ES-I3 (cell line): ENCODE measurements at regions not wholly inside any gene's neighbourhood (a gene's known extent, or its start where the extent isn't known, plus 50 kb on each side); places are given as distances from the start of the nearest gene placed in this dataset.

Source experiments
- H3K36me3 ChIP-seq: 2 replicates; pipeline ENCODE4 v1.6.1; 2013; ENCODE audit warnings: mild to moderate bottlenecking, low read length, control low read depth, moderate library complexity; ENCODE audit not compliant: insufficient read depth
- H3K4me1 ChIP-seq: 2 replicates; pipeline ENCODE4 v1.6.1; 2013; ENCODE audit warnings: mild to moderate bottlenecking, control low read depth, low read length; ENCODE audit not compliant: insufficient read depth
- H3K9ac ChIP-seq: 2 replicates; pipeline ENCODE4 v1.6.1; 2013; ENCODE audit warnings: low read depth, mild to moderate bottlenecking, low read length, moderate library complexity
- H3K9me3 ChIP-seq: 2 replicates; pipeline ENCODE4 v1.6.1; 2013; ENCODE audit warnings: mild to moderate bottlenecking, low read length, moderate library complexity; ENCODE audit not compliant: control insufficient read depth, insufficient read depth

GRCh38 chr5:164358531-164359259, 853.3 kb downstream of the MAT2B start:
- H3K9ac ChIP-seq, result no peak overlapping the region
- no peaks in the 10 kb centered on the region for H3K4me1 ChIP-seq
- no peaks in the 10 kb centered on the region for H3K36me3 ChIP-seq
- H3K9me3 ChIP-seq, result no peaks in the 10 kb centered on the region

DNA sequence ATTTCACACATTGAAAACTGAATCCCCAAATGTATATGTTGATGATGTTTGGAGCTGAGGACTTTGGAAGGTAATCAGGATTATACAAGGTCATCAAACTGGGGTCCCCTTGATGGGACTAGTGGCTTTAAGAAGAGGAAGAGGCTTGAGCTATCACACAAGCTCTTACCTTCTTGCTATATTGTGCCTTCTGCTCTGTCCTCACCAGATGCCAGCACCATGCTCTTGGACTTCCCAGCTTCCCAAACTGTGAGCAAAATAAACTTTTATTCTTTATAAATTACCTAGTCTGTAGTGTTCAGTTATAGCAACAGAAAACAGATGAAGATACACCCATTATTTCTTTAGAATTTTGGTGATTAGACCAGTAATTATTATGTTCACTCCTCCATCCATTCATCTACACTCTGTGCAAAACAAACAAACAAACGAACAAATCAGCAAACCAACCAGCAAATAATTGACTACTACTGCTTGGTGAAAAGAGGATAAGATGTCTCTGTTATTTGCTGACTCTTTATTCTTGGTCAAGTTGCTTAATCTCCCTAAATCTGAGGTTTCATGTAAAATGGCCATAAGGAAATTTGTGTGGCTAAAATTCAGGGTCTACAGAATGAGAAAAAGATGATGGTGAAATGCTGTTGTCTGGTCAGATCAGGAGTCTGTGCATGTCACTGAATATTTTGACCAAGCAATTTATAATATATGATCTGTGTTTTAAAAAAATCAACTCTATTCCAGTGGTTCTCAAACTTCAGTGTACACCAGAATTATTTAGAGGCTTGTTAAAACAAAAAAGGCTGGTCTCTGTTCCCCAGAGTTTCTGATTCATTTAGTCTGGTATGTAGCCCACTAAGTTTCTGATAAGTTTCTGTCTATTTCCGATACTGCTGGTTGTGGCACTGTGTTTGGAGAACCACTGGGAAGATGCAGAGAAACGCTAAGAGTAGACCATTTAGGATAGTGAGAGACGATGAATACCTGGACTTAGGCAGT, 854.1 kb downstream of the MAT2B start:
- Histone ChIP-seq H3K4me1 (no peaks in the 10 kb centered on the region), H3K9ac (no peak overlapping the region), H3K36me3 (no peaks in the 10 kb centered on the region), H3K9me3 (no peaks in the 10 kb centered on the region)

- no peaks in the 10 kb centered on the region for H3K9me3 ChIP-seq
- H3K36me3 ChIP-seq, result no peaks in the 10 kb centered on the region
- no peak overlapping the region for H3K9ac ChIP-seq
- H3K4me1 ChIP-seq, result no peaks in the 10 kb centered on the region
Observed at GRCh38 chr5:164360589-164360988, 855.2 kb downstream of the MAT2B start.

GRCh38 chr5:164361986-164362385, 856.6 kb downstream of the MAT2B start:
- H3K4me1 ChIP-seq, result no peaks in the 10 kb centered on the region

DNA sequence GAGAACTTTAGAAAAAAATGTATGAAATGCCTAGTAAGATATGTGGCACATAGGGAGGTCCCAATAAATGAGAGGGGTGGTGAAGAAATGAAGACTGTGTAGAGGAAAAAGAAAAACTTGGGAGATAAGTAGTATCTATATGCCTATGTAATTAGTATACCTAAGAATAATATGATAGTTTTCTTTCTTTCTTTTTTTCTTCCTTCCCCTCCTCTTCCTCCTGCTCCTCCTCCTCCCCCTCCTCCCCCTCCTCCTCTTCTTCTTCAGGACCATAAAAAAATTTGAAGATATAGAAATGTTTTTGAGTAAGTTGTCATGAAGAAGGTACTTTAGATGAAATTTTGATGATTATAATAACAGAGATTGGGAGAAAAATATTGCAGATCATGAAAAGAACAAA, 857.4 kb downstream of the MAT2B start:
- Histone ChIP-seq H3K9me3 (no peaks in the 10 kb centered on the region), H3K4me1 (no peaks in the 10 kb centered on the region), H3K9ac (no peak overlapping the region), H3K36me3 (no peaks in the 10 kb centered on the region)

More at GRCh38 chr5:164361986-164362385, 856.6 kb downstream of the MAT2B start:
- H3K9me3 ChIP-seq, result no peaks in the 10 kb centered on the region
- H3K36me3 ChIP-seq, result no peaks in the 10 kb centered on the region
- no peak overlapping the region for H3K9ac ChIP-seq

GRCh38 chr5:164364237-164365208, 859.1 kb downstream of the MAT2B start:
- no peak overlapping the region for H3K9ac ChIP-seq
- H3K36me3 ChIP-seq, result no peaks in the 10 kb centered on the region
- no peaks in the 10 kb centered on the region for H3K9me3 ChIP-seq
- no peaks in the 10 kb centered on the region for H3K4me1 ChIP-seq

- H3K9me3 ChIP-seq, result no peaks in the 10 kb centered on the region
Observed at GRCh38 chr5:164370841-164371240, 865.4 kb downstream of the MAT2B start.

GRCh38 chr5:164372892-164373291, 867.5 kb downstream of the MAT2B start:
- Histone ChIP-seq H3K36me3 (no peaks in the 10 kb centered on the region), H3K4me1 (no peaks in the 10 kb centered on the region), H3K9ac (no peak overlapping the region), H3K9me3 (no peaks in the 10 kb centered on the region)

More at GRCh38 chr5:164370841-164371240, 865.4 kb downstream of the MAT2B start:
- no peaks in the 10 kb centered on the region for H3K36me3 ChIP-seq
- no peak overlapping the region for H3K9ac ChIP-seq
- no peaks in the 10 kb centered on the region for H3K4me1 ChIP-seq

GRCh38 chr5:164373876-164374275, 868.5 kb downstream of the MAT2B start:
- no peaks in the 10 kb centered on the region for H3K36me3 ChIP-seq
- H3K4me1 ChIP-seq, result no peaks in the 10 kb centered on the region
- H3K9ac ChIP-seq, result no peak overlapping the region
- H3K9me3 ChIP-seq, result no peaks in the 10 kb centered on the region

- Histone ChIP-seq H3K36me3 (no peaks in the 10 kb centered on the region), H3K9me3 (no peaks in the 10 kb centered on the region), H3K4me1 (no peaks in the 10 kb centered on the region), H3K9ac (no peak overlapping the region)
Observed at GRCh38 chr5:164375051-164375450, 869.6 kb downstream of the MAT2B start.

DNA sequence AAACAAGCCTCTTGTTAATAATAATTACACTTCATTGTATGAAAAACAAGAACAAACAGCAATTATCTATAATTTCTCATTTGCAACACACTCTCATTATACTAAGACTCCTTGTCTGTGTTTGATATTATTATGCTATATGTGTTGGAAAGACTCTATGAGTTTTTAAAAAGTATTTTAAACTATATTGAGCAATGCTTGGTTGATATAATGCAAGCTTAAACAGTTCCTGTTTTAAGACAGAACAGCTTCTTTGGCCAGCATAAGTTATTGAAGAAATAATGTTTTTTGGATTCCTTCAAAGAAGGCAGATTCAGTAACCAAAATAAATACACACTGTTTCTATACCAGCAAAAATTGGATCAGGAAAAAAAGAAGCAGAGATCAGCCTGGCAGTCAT, 871.4 kb downstream of the MAT2B start:
- H3K4me1 ChIP-seq, result no peaks in the 10 kb centered on the region

GRCh38 chr5:164377746-164378145, 872.3 kb downstream of the MAT2B start:
- no peak overlapping the region for H3K9ac ChIP-seq
- no peaks in the 10 kb centered on the region for H3K4me1 ChIP-seq
- no peaks in the 10 kb centered on the region for H3K36me3 ChIP-seq
- H3K9me3 ChIP-seq, result no peaks in the 10 kb centered on the region

More for the DNA sequence above, 871.4 kb downstream of the MAT2B start:
- Histone ChIP-seq H3K9ac (no peak overlapping the region), H3K9me3 (no peaks in the 10 kb centered on the region), H3K36me3 (no peaks in the 10 kb centered on the region)

- Histone ChIP-seq H3K4me1 (no peaks in the 10 kb centered on the region), H3K9ac (no peak overlapping the region), H3K9me3 (no peaks in the 10 kb centered on the region; the same call in 1 of the 2 replicates), H3K36me3 (no peaks in the 10 kb centered on the region)
Observed at GRCh38 chr5:164383662-164384061, 878.2 kb downstream of the MAT2B start.

DNA sequence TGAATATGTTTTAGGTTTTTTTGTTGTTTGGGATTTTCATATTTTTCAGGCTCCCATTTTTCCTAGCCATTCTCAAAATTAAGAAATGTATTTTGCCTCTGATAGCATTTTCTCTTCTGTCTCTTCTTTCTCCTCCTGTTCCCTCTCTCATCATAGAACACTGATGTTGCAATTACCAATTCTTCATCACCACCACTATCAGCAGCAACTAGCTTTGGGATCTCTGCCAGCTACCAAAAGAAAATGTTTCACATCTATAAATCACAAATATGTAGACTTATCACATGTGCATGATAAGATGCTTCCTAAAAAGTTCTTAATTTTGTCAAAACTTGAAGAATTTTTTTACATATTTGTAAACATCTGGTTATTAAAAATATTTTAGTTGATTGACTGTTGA, 887.1 kb downstream of the MAT2B start:
- Histone ChIP-seq H3K4me1 (no peaks in the 10 kb centered on the region), H3K9ac (no peak overlapping the region), H3K9me3 (no peaks in the 10 kb centered on the region), H3K36me3 (no peaks in the 10 kb centered on the region)
